Coronary artery (tissue), 2 donors: ENCODE measurements at regions not wholly inside any gene's neighbourhood (a gene's known extent, or its start where the extent isn't known, plus 50 kb on each side); places are given as distances from the start of the nearest gene placed in this dataset.

Source experiments
- DNase-seq: peaks from one replicate; pipeline ENCODE4 v3.0.0-alpha.2; 2017; ENCODE audit warnings: low spot score
- H3K27ac ChIP-seq, 2 donors: fragments of 200-600 bp; sonication (generic); one replicate each; pipeline ENCODE4 v1.5.1; 2016 to 2019
- H3K4me3 ChIP-seq: fragments of 200-600 bp; sonication (generic); 2 replicates; pipeline ENCODE4 v1.5.1; 2016; ENCODE audit warnings: mild to moderate bottlenecking, moderate library complexity
- TF ChIP-seq, protein P1 (sequence below): fragments of 200-600 bp; sonication (generic); IDR thresholded peaks from one replicate; pipeline ENCODE4 v1.5.1; 2019; ENCODE audit warnings: antibody characterized with exemption

DNA sequence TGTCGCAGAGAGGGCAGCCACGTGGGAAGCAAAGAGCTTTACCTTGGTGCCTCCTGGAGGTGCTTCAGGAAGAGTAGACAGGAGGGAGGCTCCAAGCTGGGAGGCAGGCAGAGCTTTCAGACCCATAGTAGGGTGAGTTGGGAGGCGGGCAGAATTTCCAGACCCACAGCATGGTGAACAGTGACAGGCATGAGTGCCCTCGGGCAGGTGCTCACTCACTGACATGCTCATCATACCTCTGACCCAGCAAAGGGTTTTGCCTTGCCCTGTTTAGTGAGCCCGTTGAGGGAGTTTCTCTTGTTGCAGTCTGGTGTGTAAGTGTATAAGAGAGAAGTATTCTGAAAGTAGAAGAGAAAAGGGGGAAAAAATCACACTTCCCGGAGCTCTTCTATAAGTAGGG, 86.4 kb upstream of the NTM start:
- DNase-seq: no peak
- TF ChIP-seq, protein P1, sequence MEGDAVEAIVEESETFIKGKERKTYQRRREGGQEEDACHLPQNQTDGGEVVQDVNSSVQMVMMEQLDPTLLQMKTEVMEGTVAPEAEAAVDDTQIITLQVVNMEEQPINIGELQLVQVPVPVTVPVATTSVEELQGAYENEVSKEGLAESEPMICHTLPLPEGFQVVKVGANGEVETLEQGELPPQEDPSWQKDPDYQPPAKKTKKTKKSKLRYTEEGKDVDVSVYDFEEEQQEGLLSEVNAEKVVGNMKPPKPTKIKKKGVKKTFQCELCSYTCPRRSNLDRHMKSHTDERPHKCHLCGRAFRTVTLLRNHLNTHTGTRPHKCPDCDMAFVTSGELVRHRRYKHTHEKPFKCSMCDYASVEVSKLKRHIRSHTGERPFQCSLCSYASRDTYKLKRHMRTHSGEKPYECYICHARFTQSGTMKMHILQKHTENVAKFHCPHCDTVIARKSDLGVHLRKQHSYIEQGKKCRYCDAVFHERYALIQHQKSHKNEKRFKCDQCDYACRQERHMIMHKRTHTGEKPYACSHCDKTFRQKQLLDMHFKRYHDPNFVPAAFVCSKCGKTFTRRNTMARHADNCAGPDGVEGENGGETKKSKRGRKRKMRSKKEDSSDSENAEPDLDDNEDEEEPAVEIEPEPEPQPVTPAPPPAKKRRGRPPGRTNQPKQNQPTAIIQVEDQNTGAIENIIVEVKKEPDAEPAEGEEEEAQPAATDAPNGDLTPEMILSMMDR: no peak
- Histone ChIP-seq H3K4me3 (no peak overlapping the region), H3K27ac (no peak overlapping the region)

DNA sequence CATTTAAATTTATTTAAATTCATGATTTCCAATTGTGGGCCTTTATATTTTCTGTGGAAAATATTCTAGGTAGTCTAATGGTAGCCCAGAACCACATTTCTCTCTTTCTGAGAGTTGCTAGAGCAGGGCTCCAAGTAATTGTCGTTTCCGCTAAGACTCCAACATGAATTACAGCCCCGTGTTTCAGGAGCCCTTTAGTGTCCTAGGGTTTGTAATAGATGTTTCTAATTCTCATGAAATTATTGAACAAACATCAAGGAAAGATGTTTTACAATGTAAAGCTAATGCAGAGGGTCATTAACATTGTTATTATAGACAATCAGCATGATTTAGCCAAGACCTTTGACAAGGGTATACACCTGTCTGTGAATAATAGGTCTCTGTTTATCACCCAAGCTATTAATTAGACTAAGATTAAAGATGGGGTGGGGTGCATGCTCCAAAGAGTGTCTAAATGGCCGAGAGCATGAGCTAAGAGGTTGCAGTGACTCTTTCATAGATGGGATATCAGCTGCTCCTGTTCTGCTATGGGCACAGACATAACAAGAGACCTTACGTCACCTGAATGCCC, 81.8 kb upstream of the NTM start:
- TF ChIP-seq, protein P1: no peak
- no peak overlapping the region for H3K4me3 ChIP-seq
- H3K27ac ChIP-seq: no peak overlapping the region
- no peak for DNase-seq

DNA sequence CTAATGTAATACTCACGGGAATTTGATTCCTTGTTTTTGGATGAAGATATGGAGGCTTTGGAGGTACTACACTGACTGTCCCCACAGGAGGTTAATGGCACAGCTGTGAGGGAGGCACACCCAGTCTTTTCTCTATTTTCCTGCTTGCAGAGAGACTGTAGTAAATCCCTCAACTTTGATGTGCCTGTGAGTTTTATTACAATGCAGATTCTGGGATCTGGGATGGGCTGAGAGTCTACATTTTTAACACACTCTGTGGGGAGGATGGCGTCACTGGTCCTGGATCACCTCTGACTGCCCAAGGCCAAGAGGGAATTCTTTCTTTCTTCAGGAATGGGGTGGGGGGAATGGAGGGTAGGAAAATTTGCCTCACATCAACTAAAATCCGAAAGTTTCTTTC, 80.2 kb upstream of the NTM start:
- TF ChIP-seq, protein P1: no peak
- Histone ChIP-seq H3K27ac (no peak overlapping the region), H3K4me3 (no peak overlapping the region)
- DNase-seq: no peak

DNA sequence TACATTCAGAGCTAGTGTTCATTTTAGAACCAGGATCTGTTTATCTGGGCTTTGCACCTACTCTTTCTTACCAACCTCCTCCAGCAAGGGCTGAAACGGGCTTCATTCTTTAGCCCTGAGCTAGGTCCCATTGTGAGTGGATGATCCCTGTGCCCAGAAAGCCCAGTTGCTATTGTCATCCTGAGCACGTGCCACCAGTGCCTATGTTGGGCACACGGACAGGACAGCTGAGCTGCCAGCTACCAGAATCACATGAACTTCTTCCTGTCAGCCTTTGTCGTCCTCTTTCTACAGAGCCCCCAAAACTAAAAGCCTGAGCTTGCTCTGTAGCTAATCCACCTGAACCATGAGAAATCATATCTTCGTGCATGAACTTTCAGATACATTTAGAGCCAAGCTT, 74.4 kb upstream of the NTM start:
- TF ChIP-seq, protein P1: no peak
- no peak overlapping the region for H3K4me3 ChIP-seq
- no peak for DNase-seq
- no peak overlapping the region for H3K27ac ChIP-seq

DNA sequence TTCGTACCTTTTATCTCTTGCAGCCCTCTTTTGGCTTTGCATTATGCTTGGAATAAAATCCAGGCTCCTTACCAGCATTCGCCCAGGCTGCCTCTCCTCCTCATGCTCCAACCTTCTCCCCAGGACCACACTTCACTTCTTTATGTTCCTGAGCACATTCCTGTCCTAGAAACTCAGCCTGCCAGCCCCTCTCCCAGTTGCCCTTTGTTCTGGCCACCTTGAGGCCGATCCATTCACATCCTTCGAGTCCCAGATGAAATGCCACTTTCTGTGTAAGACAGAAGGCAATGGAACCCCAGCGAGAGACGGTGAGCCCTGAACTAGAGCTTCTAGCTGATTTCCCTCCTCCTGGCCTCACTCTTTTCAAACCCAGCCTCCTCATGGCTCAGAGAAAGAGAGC, 73.0 kb upstream of the NTM start:
- TF ChIP-seq, protein P1: no peak
- H3K4me3 ChIP-seq: no peak overlapping the region
- DNase-seq: no peak
- H3K27ac ChIP-seq: no peak overlapping the region

DNA sequence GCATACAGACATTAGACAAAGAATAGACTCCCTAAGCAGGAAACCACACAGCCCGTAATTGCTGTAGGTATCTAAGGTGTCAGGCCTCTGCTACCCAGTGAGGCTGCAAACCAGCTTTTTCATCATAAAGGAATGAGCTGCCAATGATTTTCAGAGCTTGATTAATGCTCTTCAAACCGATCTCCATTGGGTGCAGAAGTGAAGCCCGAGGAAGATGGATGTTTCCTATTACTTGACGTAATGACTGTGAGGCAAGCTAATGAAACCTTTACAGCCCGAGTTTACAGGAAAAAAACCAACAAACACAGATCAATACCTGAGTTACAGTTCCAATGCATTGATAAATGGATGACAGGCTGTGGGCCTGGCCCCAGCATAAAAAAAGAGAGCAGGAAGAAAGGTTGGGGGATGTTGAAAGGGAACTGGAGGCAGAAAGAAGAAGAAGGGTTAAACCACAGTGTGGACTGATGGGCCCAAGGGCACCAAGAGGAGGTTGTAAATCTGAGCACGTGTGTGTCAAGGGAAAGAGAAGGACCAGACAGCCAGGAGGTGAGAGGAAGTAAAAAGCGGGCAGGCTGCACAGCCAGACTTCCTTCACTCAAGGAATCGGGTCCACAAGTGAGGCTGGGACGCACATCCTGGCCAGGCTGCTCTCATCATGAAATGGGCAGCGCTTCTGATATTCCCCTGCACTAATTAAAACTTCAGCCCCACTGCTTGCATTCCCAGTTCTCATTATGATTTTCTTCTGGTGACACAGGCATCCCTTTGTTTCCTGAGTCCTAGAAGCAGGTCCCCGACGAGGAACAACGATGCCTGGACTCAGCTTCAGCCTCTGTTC, 70.6 kb upstream of the NTM start:
- H3K27ac ChIP-seq: no peak overlapping the region
- no peak for DNase-seq
- no peak overlapping the region for H3K4me3 ChIP-seq
- TF ChIP-seq, protein P1: no peak

DNA sequence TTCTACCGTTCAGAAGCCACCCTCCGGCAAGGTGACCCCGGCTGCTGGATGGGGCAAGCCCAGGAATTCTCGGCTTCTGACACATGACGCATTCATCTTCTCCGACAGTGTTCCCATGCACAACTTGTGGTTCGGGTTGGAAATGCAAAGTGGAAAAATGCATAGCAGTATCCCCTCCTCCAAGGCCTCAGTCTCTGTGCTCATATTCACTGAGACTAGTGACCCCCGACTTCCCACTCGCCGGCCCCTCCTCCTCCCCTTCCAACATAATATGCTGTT, 70.0 kb upstream of the NTM start:
- TF ChIP-seq, protein P1: no peak
- DNase-seq: no peak

More for the DNA sequence above, 70.0 kb upstream of the NTM start:
- Histone ChIP-seq H3K4me3 (no peak overlapping the region), H3K27ac (no peak overlapping the region)
